Neural cell (in vitro differentiated cells): ENCODE measurements at regions not wholly inside any gene's neighbourhood (a gene's known extent, or its start where the extent isn't known, plus 50 kb on each side); places are given as distances from the start of the nearest gene placed in this dataset.

Experiments used
- EP300 ChIP-seq: fragments of 450-650 bp; conservative IDR thresholded peaks from 2 replicates; pipeline ENCODE4 v1.6.1; 2014; ENCODE audit warnings: antibody characterized with exemption, mild to moderate bottlenecking, moderate library complexity; ENCODE audit not compliant: poor library complexity, severe bottlenecking
- EZH2 ChIP-seq: fragments of 200-600, 300-800 bp; shearing (Covaris generic), sonication (generic); IDR thresholded peaks from 2 replicates; pipeline ENCODE4 v1.6.1; 2014; ENCODE audit warnings: antibody characterized with exemption, low read length, borderline replicate concordance, mild to moderate bottlenecking; ENCODE audit not compliant: insufficient read depth, poor library complexity, severe bottlenecking
- MXI1 ChIP-seq: fragments of 450-650 bp; conservative IDR thresholded peaks from 2 replicates; pipeline ENCODE4 v1.6.1; 2014; ENCODE audit warnings: antibody characterized with exemption, mild to moderate bottlenecking; ENCODE audit not compliant: poor library complexity, severe bottlenecking
- POLR2AphosphoS5 ChIP-seq: IDR thresholded peaks from 2 replicates; pipeline ENCODE4 v1.6.1; 2012
- TF ChIP-seq, protein P1 (sequence below): fragments of 450-650 bp; IDR thresholded peaks from 2 replicates; pipeline ENCODE4 v1.5.1; 2014; ENCODE audit warnings: antibody characterized with exemption, mild to moderate bottlenecking, moderate library complexity; ENCODE audit not compliant: poor library complexity, severe bottlenecking

DNA sequence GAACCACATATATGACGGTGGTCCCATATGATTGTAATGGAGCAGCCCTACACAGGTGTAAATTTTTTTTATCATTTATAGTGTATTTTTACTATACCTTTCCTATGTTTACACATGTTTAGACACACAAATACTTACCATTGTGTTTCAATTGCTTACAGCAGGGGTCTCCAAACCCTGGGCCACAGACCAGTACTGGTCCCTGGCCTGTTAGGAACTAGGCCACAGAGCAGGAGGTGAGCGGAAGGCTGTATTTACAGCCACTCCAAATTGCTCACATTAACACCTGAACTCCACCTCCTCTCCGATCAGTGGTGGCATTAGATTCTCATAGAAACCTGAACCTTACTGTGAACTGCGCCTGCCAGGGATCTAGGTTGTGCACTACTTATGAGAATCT lies 201.8 kb upstream of the NDST4 start:
- TF ChIP-seq EZH2 (no peak), EP300 (no peak), MXI1 (no peak), POLR2AphosphoS5 (no peak)
- TF ChIP-seq, protein P1, sequence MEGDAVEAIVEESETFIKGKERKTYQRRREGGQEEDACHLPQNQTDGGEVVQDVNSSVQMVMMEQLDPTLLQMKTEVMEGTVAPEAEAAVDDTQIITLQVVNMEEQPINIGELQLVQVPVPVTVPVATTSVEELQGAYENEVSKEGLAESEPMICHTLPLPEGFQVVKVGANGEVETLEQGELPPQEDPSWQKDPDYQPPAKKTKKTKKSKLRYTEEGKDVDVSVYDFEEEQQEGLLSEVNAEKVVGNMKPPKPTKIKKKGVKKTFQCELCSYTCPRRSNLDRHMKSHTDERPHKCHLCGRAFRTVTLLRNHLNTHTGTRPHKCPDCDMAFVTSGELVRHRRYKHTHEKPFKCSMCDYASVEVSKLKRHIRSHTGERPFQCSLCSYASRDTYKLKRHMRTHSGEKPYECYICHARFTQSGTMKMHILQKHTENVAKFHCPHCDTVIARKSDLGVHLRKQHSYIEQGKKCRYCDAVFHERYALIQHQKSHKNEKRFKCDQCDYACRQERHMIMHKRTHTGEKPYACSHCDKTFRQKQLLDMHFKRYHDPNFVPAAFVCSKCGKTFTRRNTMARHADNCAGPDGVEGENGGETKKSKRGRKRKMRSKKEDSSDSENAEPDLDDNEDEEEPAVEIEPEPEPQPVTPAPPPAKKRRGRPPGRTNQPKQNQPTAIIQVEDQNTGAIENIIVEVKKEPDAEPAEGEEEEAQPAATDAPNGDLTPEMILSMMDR, result no peak
